ENCODE measurements at regions not wholly inside any gene's neighbourhood (a gene's known extent, or its start where the extent isn't known, plus 50 kb on each side); places are given as distances from the start of the nearest gene placed in this dataset.

- TF ChIP-seq CTCF (IDR thresholded peaks at IDR 0.05): no peak
- Histone ChIP-seq H3K4me1 (peaks cover 0 to 17% (median 11%) of the 10 kb centered on the region in 9 donors), H3K27me3 (no peaks in the 10 kb centered on the region), H3K4me3 (no peak overlapping the region), H3K9me3 (no peaks in the 10 kb centered on the region), H3K36me3 (no peaks in the 10 kb centered on the region), H3K27ac (no peak overlapping the region)
- ATAC-seq: no peak
- 95% methylated on average over 12 of the region's 12 CpGs for WGBS, 2 donors
- no peak for DNase-seq
- intact Hi-C loops (cut with DNase I): no loop called here
Measured at GRCh38 chr10:3476640-3477448, 304.3 kb upstream of the PITRM1 start.

GRCh38 chr10:3476186-3476585 is 303.6 kb upstream of the PITRM1 start:
- Histone ChIP-seq H3K27ac (no peak overlapping the region), H3K27me3 (no peaks in the 10 kb centered on the region), H3K9me3 (no peaks in the 10 kb centered on the region), H3K4me3 (no peak overlapping the region), H3K4me1 (peaks cover 0 to 23% (median 17%) of the 10 kb centered on the region in 9 donors), H3K36me3 (no peaks in the 10 kb centered on the region)
- ATAC-seq (peak in 1 of 8 donors; percentile 66), DNase-seq (no peak)
- intact Hi-C loops (cut with DNase I): no loop called here
- WGBS, 2 donors: 86 to 91% methylated on average over 10 of the region's 10 CpGs
- no peak for TF ChIP-seq CTCF (IDR thresholded peaks at IDR 0.05)

DNA sequence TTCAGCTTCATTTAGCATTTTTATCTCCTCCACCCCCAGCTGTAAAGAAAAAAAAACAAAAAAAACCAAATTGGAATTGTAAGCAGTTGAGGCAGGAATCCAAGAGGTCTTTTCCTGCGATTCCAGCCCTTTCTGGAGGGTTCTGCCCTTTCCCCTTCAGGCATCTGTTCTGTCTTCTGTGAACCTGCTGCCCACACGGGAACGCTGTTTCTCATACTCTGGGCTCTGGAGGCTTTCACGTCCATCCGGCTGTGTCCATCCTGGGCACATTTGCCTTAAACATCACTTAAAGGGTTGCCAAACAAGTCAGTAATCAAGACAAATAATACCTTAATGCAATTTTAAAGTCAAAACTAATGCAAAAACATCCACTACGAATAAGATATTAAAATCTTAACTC is 302.8 kb upstream of the PITRM1 start:
- H3K27me3 ChIP-seq: no peaks in the 10 kb centered on the region
- ATAC-seq (no peak), DNase-seq (no peak)
- no peak overlapping the region for H3K4me3 ChIP-seq
- no peaks in the 10 kb centered on the region for H3K9me3 ChIP-seq
- peak overlapping the region in 1 of 10 donors; percentile 1 for H3K27ac ChIP-seq
- H3K4me1 ChIP-seq: peaks cover 0 to 27% (median 20%) of the 10 kb centered on the region in 9 donors
- WGBS, 2 donors: 71 to 83% methylated on average over 6 of the region's 6 CpGs
- no peak for TF ChIP-seq CTCF (IDR thresholded peaks at IDR 0.05)
- intact Hi-C loops (cut with DNase I): no loop called here
- H3K36me3 ChIP-seq: no peaks in the 10 kb centered on the region

GRCh38 chr10:3474266-3474665 is 301.7 kb upstream of the PITRM1 start:
- DNase-seq: no peak
- Histone ChIP-seq H3K9me3 (no peaks in the 10 kb centered on the region), H3K4me1 (peaks cover 0 to 36% (median 31%) of the 10 kb centered on the region in 9 donors), H3K36me3 (no peaks in the 10 kb centered on the region), H3K4me3 (no peak overlapping the region), H3K27ac (no peak overlapping the region), H3K27me3 (no peaks in the 10 kb centered on the region)
- WGBS, 2 donors: 96 to 98% methylated on average over 8 of the region's 8 CpGs
- TF ChIP-seq CTCF (IDR thresholded peaks at IDR 0.05): no peak
- no peak for ATAC-seq
- intact Hi-C loops (cut with DNase I): no loop called here
